DOHH2 (cell line): ENCODE measurements at regions not wholly inside any gene's neighbourhood (a gene's known extent, or its start where the extent isn't known, plus 50 kb on each side); places are given as distances from the start of the nearest gene placed in this dataset.

Experiments
- CTCF ChIP-seq: fragments of 200-600 bp; sonication (generic); IDR thresholded peaks from one replicate; pipeline ENCODE4 v1.5.1; 2014; ENCODE audit warnings: antibody characterized with exemption, mild to moderate bottlenecking, low read depth, low read length; ENCODE audit not compliant: poor library complexity, severe bottlenecking
- EZH2phosphoT487 ChIP-seq: fragments of 200-600 bp; sonication (generic); IDR thresholded peaks from 2 replicates; pipeline ENCODE4 v1.6.1; 2017; ENCODE audit warnings: borderline replicate concordance, mild to moderate bottlenecking, antibody characterized with exemption, low read length, moderate library complexity, mixed read lengths

GRCh38 chr3:23071758-23072157, 131.4 kb upstream of the UBE2E2 start:
- TF ChIP-seq EZH2phosphoT487 (no peak), CTCF (no peak)
